Activated naive CD4-positive, alpha-beta T cell treated with anti-CD3 and anti-CD28 coated beads, Interleukin-2, amount 50 U/mL, for 72 hours (primary cell): ENCODE measurements at regions not wholly inside any gene's neighbourhood (a gene's known extent, or its start where the extent isn't known, plus 50 kb on each side); places are given as distances from the start of the nearest gene placed in this dataset.

Source experiments
- ATAC-seq, 2 donors: fragments of 150-1000 bp; cut with Tn5 transposase; 2 replicates each; pipeline ENCODE4 v1.10.0; 2021; ENCODE audit warnings: mild to moderate bottlenecking in 2 of 2, moderate library complexity in 2 of 2
- DNase-seq, 2 donors: peaks; one replicate each; pipeline ENCODE4 v3.0.0; 2021 to 2022; ENCODE audit warnings: low spot score in 2 of 2
- H3K27ac Mint-ChIP-seq, 2 donors: one replicate each; pipeline ENCODE4 v1.8.0; 2022; ENCODE audit warnings: mild to moderate bottlenecking in 2 of 2, mixed read lengths in 2 of 2
- H3K36me3 Mint-ChIP-seq, 2 donors: one replicate each; pipeline ENCODE4 v1.8.0; 2022; ENCODE audit warnings: mixed read lengths in 2 of 2
- H3K9me3 Mint-ChIP-seq, 2 donors: one replicate each; pipeline ENCODE4 v1.8.0; 2022; ENCODE audit warnings: mixed read lengths in 2 of 2

DNA sequence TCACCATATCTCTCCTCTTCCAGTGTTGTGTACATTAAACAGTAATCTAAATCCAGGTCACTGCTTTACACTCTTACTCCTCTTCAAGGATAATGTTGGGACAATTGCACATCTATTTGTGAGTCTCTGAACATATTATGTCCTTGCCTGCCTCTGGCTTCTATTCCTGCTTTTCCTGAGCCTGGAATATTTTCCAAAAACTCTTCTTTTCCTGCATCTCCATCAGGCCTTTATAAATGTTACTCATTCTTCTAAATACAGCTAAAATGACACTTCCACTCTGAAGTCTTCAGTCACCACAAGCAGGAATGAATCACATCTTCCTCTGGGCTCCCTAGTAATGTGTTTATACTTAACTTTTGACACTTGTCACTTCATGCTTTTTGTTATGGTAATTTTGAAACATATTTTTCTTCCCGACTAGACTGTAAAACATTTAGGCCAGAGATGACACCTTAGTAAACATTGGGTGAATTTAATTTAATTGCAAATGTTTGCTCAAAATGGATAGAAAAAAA is 396.0 kb downstream of the LRRIQ3 start:
- no peaks in the 10 kb centered on the region for H3K36me3 Mint-ChIP-seq
- peaks cover 0 to 8% of the 10 kb centered on the region in 2 donors for H3K9me3 Mint-ChIP-seq
- no peak for DNase-seq
- no peak overlapping the region for H3K27ac Mint-ChIP-seq
- no peak for ATAC-seq

DNA sequence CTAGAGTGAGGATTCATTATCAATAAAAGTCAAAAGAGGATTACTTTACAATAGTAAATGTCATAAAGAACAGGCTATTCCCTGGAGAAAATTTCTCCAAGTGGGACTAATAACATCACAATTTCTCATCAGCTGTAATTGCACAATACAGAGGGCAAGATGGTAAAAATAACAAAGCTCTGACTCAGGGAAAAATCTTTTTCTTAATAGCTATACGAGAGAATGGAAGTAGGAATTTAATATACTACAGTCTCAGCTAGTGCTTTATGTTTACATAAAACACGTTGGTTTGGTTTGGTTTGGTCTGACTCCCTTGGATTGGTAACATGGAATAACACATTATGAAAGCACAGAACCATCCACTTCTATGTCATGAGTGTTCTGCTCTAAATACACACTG is 397.6 kb downstream of the LRRIQ3 start:
- ATAC-seq (no peak), DNase-seq (no peak)
- Mint-ChIP-seq H3K27ac (no peak overlapping the region), H3K9me3 (peaks cover under 1 to 8% of the 10 kb centered on the region in 2 donors), H3K36me3 (no peaks in the 10 kb centered on the region)

DNA sequence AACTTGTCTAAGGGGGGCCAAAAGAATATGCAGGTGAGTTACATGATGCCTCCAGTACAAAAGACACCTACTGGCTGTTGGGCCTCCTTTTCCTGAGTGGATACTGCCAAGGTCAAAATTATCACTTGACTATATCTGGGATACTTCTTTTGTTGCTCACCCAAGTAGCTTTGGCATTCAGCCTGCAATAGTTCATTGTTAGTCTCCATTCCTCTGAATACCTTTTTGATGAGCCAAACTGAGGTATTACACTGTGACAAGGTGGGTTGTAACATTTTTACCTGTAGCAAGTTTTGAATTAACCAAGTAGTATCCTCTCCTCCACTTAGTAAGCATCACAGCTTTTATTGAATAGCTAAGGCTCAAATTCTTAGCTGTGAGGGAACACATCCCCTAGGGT is 408.0 kb downstream of the LRRIQ3 start:
- DNase-seq: no peak

GRCh38 chr1:73784026-73784425 is 413.9 kb downstream of the LRRIQ3 start:
- Mint-ChIP-seq H3K9me3 (peaks cover 4 to 8% of the 10 kb centered on the region in 2 donors), H3K27ac (no peak overlapping the region), H3K36me3 (no peaks in the 10 kb centered on the region)
- DNase-seq: no peak
- no peak for ATAC-seq

More for the DNA sequence above, 408.0 kb downstream of the LRRIQ3 start:
- Mint-ChIP-seq H3K27ac (no peak overlapping the region), H3K9me3 (peaks cover 0 to 3% of the 10 kb centered on the region in 2 donors), H3K36me3 (no peaks in the 10 kb centered on the region)
- no peak for ATAC-seq

GRCh38 chr1:73783352-73783751 is 414.6 kb downstream of the LRRIQ3 start:
- DNase-seq (no peak), ATAC-seq (no peak)
- peaks cover 5 to 8% of the 10 kb centered on the region in 2 donors for H3K9me3 Mint-ChIP-seq
- H3K36me3 Mint-ChIP-seq: no peaks in the 10 kb centered on the region
- no peak overlapping the region for H3K27ac Mint-ChIP-seq

GRCh38 chr1:73782901-73783300 is 415.1 kb downstream of the LRRIQ3 start:
- Mint-ChIP-seq H3K27ac (no peak overlapping the region), H3K9me3 (peaks cover 8 to 10% of the 10 kb centered on the region in 2 donors), H3K36me3 (no peaks in the 10 kb centered on the region)
- DNase-seq (no peak), ATAC-seq (no peak)

- Mint-ChIP-seq H3K27ac (no peak overlapping the region), H3K9me3 (peaks cover 5 to 10% of the 10 kb centered on the region in 2 donors), H3K36me3 (no peaks in the 10 kb centered on the region)
- no peak for DNase-seq
- no peak for ATAC-seq
Measured at GRCh38 chr1:73781251-73781650, 416.7 kb downstream of the LRRIQ3 start.

DNA sequence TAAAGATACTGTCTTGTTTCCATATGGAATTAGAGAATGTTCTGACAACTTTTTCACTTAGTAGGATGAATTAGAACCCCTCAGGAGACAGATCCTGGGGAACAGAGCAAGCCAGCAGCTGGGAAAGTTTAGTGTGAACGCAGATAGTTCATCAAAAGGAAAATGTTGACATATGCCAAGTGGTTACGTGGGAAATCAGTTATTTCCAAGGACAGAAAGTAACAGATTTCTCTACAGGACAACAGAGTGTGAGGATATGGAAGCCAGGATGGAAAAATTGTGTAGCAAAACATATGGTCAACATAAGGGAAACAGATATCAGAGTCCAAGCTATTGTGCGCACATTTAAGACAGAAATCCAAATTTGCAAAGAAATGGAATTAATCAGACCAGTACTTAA is 419.5 kb downstream of the LRRIQ3 start:
- ATAC-seq (no peak), DNase-seq (no peak)
- Mint-ChIP-seq H3K36me3 (no peaks in the 10 kb centered on the region), H3K27ac (no peak overlapping the region), H3K9me3 (peaks cover 5 to 10% of the 10 kb centered on the region in 2 donors)

DNA sequence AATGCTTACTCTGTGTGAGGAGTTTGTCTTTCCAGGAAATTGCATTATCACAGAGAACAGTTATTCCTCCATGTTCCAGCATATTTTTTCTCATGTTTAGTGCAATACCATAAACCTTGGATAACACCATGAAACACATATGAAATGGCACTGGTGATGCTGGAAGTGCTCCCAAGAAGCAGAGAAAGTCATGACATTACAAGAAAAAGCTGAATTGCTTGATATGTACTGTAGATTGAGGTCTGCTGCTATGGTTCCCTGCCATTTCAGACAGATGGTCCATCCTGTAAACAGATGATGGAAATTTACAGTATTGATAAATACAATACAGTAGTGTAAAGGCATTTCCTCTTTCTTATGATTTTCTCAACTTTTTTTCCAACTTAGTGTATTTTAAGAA is 422.1 kb downstream of the LRRIQ3 start:
- H3K9me3 Mint-ChIP-seq: peaks cover 0 to 6% of the 10 kb centered on the region in 2 donors
- ATAC-seq: no peak

DNA sequence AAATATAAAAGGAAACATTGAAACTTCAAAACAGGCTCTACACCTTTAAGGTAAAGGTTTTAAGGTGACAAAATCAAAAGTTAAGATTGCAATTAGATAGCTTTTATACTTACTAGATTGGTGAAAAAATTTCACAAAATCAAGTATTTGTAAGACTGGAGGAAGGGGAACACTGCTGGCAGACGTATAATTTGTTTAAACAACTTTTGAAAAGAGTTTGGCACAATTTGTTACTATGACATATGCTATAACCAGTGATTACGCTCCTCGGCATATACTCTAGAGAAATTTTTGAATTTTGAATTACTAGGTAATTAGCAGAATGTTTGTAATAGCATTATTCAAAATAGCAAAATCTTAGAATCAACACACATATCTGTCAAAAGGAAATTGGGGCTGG is 425.0 kb downstream of the LRRIQ3 start:
- H3K36me3 Mint-ChIP-seq: no peaks in the 10 kb centered on the region
- ATAC-seq (no peak), DNase-seq (no peak)
- H3K9me3 Mint-ChIP-seq: peaks cover 0 to under 1% of the 10 kb centered on the region in 2 donors
- H3K27ac Mint-ChIP-seq: no peak overlapping the region

More for the DNA sequence above, 422.1 kb downstream of the LRRIQ3 start:
- DNase-seq: no peak
- no peak overlapping the region for H3K27ac Mint-ChIP-seq
- H3K36me3 Mint-ChIP-seq: no peaks in the 10 kb centered on the region

DNA sequence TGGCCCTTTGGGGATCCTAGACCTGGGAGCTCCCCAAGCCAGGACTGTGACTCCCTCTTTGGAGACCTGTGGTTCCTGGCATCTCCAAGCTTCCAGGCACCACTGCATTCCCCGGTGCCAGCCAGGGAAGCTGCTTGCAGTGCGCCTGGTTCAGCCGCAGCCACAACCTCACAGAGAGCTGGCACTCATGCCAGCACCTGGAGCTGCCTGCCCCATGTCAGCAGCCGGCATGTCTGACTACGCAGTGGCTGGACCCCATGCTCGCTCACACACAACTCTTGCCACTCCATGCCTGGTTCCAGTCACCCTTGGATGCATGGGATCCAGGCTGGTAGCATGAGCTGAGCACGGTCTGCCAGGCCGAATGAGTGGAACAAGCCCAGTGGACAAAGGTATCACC is 426.6 kb downstream of the LRRIQ3 start:
- Mint-ChIP-seq H3K36me3 (no peaks in the 10 kb centered on the region), H3K9me3 (no peaks in the 10 kb centered on the region), H3K27ac (no peak overlapping the region)
- ATAC-seq (no peak), DNase-seq (no peak)

- DNase-seq (no peak), ATAC-seq (no peak)
- Mint-ChIP-seq H3K9me3 (peaks cover 0 to 8% of the 10 kb centered on the region in 2 donors), H3K27ac (no peak overlapping the region), H3K36me3 (no peaks in the 10 kb centered on the region)
Measured at GRCh38 chr1:73770109-73770905, 427.7 kb downstream of the LRRIQ3 start.

GRCh38 chr1:73766786-73767348 is 431.1 kb downstream of the LRRIQ3 start:
- DNase-seq (no peak), ATAC-seq (no peak)
- peaks cover 0 to 8% of the 10 kb centered on the region in 2 donors for H3K9me3 Mint-ChIP-seq
- no peaks in the 10 kb centered on the region for H3K36me3 Mint-ChIP-seq
- no peak overlapping the region for H3K27ac Mint-ChIP-seq

GRCh38 chr1:73765551-73766233 is 432.3 kb downstream of the LRRIQ3 start:
- peaks cover under 1 to 8% of the 10 kb centered on the region in 2 donors for H3K9me3 Mint-ChIP-seq
- no peaks in the 10 kb centered on the region for H3K36me3 Mint-ChIP-seq
- no peak for DNase-seq
- ATAC-seq: no peak
- H3K27ac Mint-ChIP-seq: no peak overlapping the region

DNA sequence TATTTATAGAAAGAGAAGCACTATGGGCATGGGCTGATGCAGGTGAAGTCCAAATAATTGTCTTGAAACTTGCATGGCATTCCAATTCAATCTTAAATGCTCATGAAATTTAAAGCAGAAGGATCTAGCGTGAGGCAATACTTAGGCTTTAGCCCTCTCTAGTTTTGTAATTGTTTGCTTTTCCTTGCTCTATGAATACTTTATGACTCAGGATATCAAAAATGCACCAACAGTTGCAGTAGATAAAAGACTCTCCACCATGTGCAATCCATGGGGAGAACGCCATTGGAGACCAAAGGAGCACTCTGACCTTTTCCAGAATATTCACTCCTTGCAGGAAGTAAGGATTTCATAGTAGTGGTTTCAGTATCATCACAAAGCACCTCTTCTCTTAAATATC is 436.4 kb downstream of the LRRIQ3 start:
- Mint-ChIP-seq H3K36me3 (no peaks in the 10 kb centered on the region), H3K9me3 (peaks cover 5 to 8% of the 10 kb centered on the region in 2 donors), H3K27ac (no peak overlapping the region)
- DNase-seq: no peak
- ATAC-seq: no peak

DNA sequence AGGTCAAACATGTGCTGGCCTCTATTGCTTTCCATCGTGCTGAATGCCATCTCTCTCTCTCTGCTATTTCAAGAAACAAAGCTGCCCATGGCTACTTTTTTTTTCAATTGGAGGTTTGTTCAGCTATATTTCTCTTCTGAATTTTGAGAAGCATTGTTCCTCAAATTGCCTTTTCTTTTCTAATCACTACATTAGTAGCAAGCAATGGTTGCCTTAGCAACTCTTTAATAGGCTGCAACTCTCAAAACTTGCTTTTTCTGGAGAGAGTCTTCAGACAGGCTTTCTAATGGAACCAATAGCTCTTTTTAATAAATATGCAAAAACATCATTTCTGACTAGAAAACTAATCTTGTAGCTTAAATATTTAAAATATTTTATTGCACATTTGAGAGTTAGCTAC is 439.0 kb downstream of the LRRIQ3 start:
- H3K27ac Mint-ChIP-seq: no peak overlapping the region
- no peak for DNase-seq
- H3K36me3 Mint-ChIP-seq: no peaks in the 10 kb centered on the region
- peaks cover 2 to 9% of the 10 kb centered on the region in 2 donors for H3K9me3 Mint-ChIP-seq
- no peak for ATAC-seq

GRCh38 chr1:73756817-73757216 is 441.2 kb downstream of the LRRIQ3 start:
- Mint-ChIP-seq H3K27ac (no peak overlapping the region), H3K9me3 (peaks cover 8 to 9% of the 10 kb centered on the region in 2 donors), H3K36me3 (no peaks in the 10 kb centered on the region)
- no peak for ATAC-seq
- no peak for DNase-seq
